Loucy (cell line): ENCODE measurements at regions not wholly inside any gene's neighbourhood (a gene's known extent, or its start where the extent isn't known, plus 50 kb on each side); places are given as distances from the start of the nearest gene placed in this dataset.

Source experiments
- H2AFZ ChIP-seq: fragments of 200-600 bp; sonication (generic); 2 replicates; pipeline ENCODE4 v1.6.0; 2016; ENCODE audit warnings: antibody characterized with exemption, mild to moderate bottlenecking, low read length, moderate library complexity
- H3F3A ChIP-seq: fragments of 200-600 bp; 2 replicates; pipeline ENCODE4 v1.6.0; 2016; ENCODE audit warnings: antibody characterized with exemption, low read depth, mild to moderate bottlenecking
- H3K27me3 ChIP-seq: fragments of 200-600 bp; sonication (generic); 2 replicates; pipeline ENCODE4 v1.6.1; 2014; ENCODE audit warnings: low read length, mild to moderate bottlenecking; ENCODE audit not compliant: insufficient read depth, poor library complexity, severe bottlenecking
- H3K36me3 ChIP-seq: fragments of 200-600 bp; sonication (generic); 2 replicates; pipeline ENCODE4 v1.6.1; 2016; ENCODE audit warnings: low read length; ENCODE audit not compliant: insufficient read depth
- H3K4me1 ChIP-seq: fragments of 200-600 bp; sonication (generic); 2 replicates; pipeline ENCODE4 v1.5.1; 2014; ENCODE audit warnings: low read length, mild to moderate bottlenecking; ENCODE audit not compliant: insufficient read depth, poor library complexity, severe bottlenecking
- H3K4me2 ChIP-seq: fragments of 200-600 bp; sonication (generic); 2 replicates; pipeline ENCODE4 v1.6.0; 2014; ENCODE audit warnings: antibody characterized with exemption, low read length, low read depth, mild to moderate bottlenecking; ENCODE audit not compliant: poor library complexity, severe bottlenecking
- H3K4me3 ChIP-seq: fragments of 200-600 bp; sonication (generic); 2 replicates; pipeline ENCODE4 v1.5.1; 2014; ENCODE audit warnings: low read length, mild to moderate bottlenecking, mixed read lengths; ENCODE audit not compliant: poor library complexity, severe bottlenecking
- H3K79me2 ChIP-seq: fragments of 200-600 bp; sonication (generic); 2 replicates; pipeline ENCODE4 v1.6.1; 2014; ENCODE audit warnings: low read length; ENCODE audit not compliant: insufficient read depth
- H3K9ac ChIP-seq: fragments of 200-600 bp; sonication (generic); 2 replicates; pipeline ENCODE4 v1.6.0; 2014; ENCODE audit warnings: mild to moderate bottlenecking, low read depth, low read length, moderate library complexity; ENCODE audit not compliant: poor library complexity, severe bottlenecking
- H3K9me2 ChIP-seq: fragments of 200-600 bp; sonication (generic); replicated peaks from 2 replicates; pipeline ENCODE4 v1.6.1; 2016; ENCODE audit warnings: low read depth, low read length, mixed read lengths
- H3K9me3 ChIP-seq: fragments of 200-600 bp; sonication (generic); 2 replicates; pipeline ENCODE4 v1.6.1; 2014; ENCODE audit warnings: mild to moderate bottlenecking, antibody characterized with exemption, low read length, low read depth; ENCODE audit not compliant: insufficient read depth
- H4K20me1 ChIP-seq: fragments of 200-600 bp; sonication (generic); 2 replicates; pipeline ENCODE4 v1.6.0; 2014; ENCODE audit warnings: antibody characterized with exemption, low read length, mild to moderate bottlenecking; ENCODE audit not compliant: insufficient read depth, poor library complexity, severe bottlenecking
- EZH2phosphoT487 ChIP-seq: fragments of 200-600 bp; IDR thresholded peaks from 2 replicates; pipeline ENCODE4 v1.6.1; 2018; ENCODE audit warnings: antibody characterized with exemption, mild to moderate bottlenecking, moderate library complexity, borderline replicate concordance
- TF ChIP-seq, protein P1 (sequence below): fragments of 200-600 bp; sonication (generic); conservative IDR thresholded peaks from 2 replicates; pipeline ENCODE4 v1.5.1; 2014; ENCODE audit warnings: mild to moderate bottlenecking, antibody characterized with exemption, low read length

- Histone ChIP-seq H3F3A (no peaks in the 10 kb centered on the region), H3K4me2 (no peak overlapping the region), H3K79me2 (no peaks in the 10 kb centered on the region), H3K4me1 (no peaks in the 10 kb centered on the region), H4K20me1 (no peaks in the 10 kb centered on the region), H3K4me3 (no peak overlapping the region), H3K9me3 (no peaks in the 10 kb centered on the region), H3K9me2 (no peaks in the 10 kb centered on the region), H3K27me3 (no peaks in the 10 kb centered on the region), H2AFZ (no peak overlapping the region), H3K9ac (no peak overlapping the region), H3K36me3 (no peaks in the 10 kb centered on the region)
- TF ChIP-seq, protein P1, sequence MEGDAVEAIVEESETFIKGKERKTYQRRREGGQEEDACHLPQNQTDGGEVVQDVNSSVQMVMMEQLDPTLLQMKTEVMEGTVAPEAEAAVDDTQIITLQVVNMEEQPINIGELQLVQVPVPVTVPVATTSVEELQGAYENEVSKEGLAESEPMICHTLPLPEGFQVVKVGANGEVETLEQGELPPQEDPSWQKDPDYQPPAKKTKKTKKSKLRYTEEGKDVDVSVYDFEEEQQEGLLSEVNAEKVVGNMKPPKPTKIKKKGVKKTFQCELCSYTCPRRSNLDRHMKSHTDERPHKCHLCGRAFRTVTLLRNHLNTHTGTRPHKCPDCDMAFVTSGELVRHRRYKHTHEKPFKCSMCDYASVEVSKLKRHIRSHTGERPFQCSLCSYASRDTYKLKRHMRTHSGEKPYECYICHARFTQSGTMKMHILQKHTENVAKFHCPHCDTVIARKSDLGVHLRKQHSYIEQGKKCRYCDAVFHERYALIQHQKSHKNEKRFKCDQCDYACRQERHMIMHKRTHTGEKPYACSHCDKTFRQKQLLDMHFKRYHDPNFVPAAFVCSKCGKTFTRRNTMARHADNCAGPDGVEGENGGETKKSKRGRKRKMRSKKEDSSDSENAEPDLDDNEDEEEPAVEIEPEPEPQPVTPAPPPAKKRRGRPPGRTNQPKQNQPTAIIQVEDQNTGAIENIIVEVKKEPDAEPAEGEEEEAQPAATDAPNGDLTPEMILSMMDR, result no peak
- no peak for TF ChIP-seq EZH2phosphoT487
Measured at GRCh38 chr20:57009355-57009754, 257.1 kb downstream of the BMP7 start.

DNA sequence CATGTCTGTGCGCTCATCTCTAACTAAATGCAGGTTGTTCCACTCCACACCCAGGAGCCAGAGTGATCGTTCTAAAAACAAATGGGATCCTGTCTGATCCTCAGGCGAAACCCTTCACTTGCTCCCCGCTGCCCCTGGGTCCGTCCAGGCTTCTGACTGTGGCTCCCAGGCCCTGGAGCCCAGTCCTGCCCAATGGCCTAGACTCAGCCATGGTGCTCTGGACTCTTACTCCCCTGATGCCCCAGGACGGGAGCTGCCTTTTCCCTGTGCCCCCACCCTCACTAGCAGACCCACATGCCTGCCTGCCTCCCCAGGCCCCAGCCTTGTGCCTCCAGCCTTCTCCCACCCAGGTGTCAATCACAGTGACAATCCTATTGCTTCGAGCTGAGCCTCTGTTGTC, 256.7 kb downstream of the BMP7 start:
- Histone ChIP-seq H4K20me1 (no peaks in the 10 kb centered on the region), H3K4me1 (no peaks in the 10 kb centered on the region), H3K4me2 (no peak overlapping the region), H3K9ac (no peak overlapping the region), H3K4me3 (no peak overlapping the region), H3K79me2 (no peaks in the 10 kb centered on the region), H3F3A (no peaks in the 10 kb centered on the region), H3K9me3 (no peaks in the 10 kb centered on the region), H3K9me2 (no peaks in the 10 kb centered on the region), H2AFZ (no peak overlapping the region), H3K36me3 (no peaks in the 10 kb centered on the region), H3K27me3 (no peaks in the 10 kb centered on the region)
- no peak for TF ChIP-seq EZH2phosphoT487
- TF ChIP-seq, protein P1, result no peak

- Histone ChIP-seq H3K4me2 (no peak overlapping the region), H3K9me2 (no peaks in the 10 kb centered on the region), H3K27me3 (no peaks in the 10 kb centered on the region), H3K9me3 (no peaks in the 10 kb centered on the region), H3F3A (no peaks in the 10 kb centered on the region), H3K4me1 (no peaks in the 10 kb centered on the region), H3K36me3 (no peaks in the 10 kb centered on the region), H3K4me3 (no peak overlapping the region), H3K9ac (no peak overlapping the region), H2AFZ (no peak overlapping the region), H4K20me1 (no peaks in the 10 kb centered on the region), H3K79me2 (no peaks in the 10 kb centered on the region)
- TF ChIP-seq, protein P1, result no peak
- TF ChIP-seq EZH2phosphoT487, result no peak
Measured at GRCh38 chr20:57012691-57013090, 253.8 kb downstream of the BMP7 start.
